Loucy (cell line): ENCODE measurements at regions not wholly inside any gene's neighbourhood (a gene's known extent, or its start where the extent isn't known, plus 50 kb on each side); places are given as distances from the start of the nearest gene placed in this dataset.

ENCODE experiments used
- H2AFZ ChIP-seq: fragments of 200-600 bp; sonication (generic); 2 replicates; pipeline ENCODE4 v1.6.0; 2016; ENCODE audit warnings: antibody characterized with exemption, mild to moderate bottlenecking, low read length, moderate library complexity
- H3F3A ChIP-seq: fragments of 200-600 bp; 2 replicates; pipeline ENCODE4 v1.6.0; 2016; ENCODE audit warnings: antibody characterized with exemption, low read depth, mild to moderate bottlenecking
- H3K27me3 ChIP-seq: fragments of 200-600 bp; sonication (generic); 2 replicates; pipeline ENCODE4 v1.6.1; 2014; ENCODE audit warnings: low read length, mild to moderate bottlenecking; ENCODE audit not compliant: insufficient read depth, poor library complexity, severe bottlenecking
- H3K36me3 ChIP-seq: fragments of 200-600 bp; sonication (generic); 2 replicates; pipeline ENCODE4 v1.6.1; 2016; ENCODE audit warnings: low read length; ENCODE audit not compliant: insufficient read depth
- H3K4me1 ChIP-seq: fragments of 200-600 bp; sonication (generic); 2 replicates; pipeline ENCODE4 v1.5.1; 2014; ENCODE audit warnings: low read length, mild to moderate bottlenecking; ENCODE audit not compliant: insufficient read depth, poor library complexity, severe bottlenecking
- H3K4me2 ChIP-seq: fragments of 200-600 bp; sonication (generic); 2 replicates; pipeline ENCODE4 v1.6.0; 2014; ENCODE audit warnings: antibody characterized with exemption, low read length, low read depth, mild to moderate bottlenecking; ENCODE audit not compliant: poor library complexity, severe bottlenecking
- H3K4me3 ChIP-seq: fragments of 200-600 bp; sonication (generic); 2 replicates; pipeline ENCODE4 v1.5.1; 2014; ENCODE audit warnings: low read length, mild to moderate bottlenecking, mixed read lengths; ENCODE audit not compliant: poor library complexity, severe bottlenecking
- H3K79me2 ChIP-seq: fragments of 200-600 bp; sonication (generic); 2 replicates; pipeline ENCODE4 v1.6.1; 2014; ENCODE audit warnings: low read length; ENCODE audit not compliant: insufficient read depth
- H3K9ac ChIP-seq: fragments of 200-600 bp; sonication (generic); 2 replicates; pipeline ENCODE4 v1.6.0; 2014; ENCODE audit warnings: mild to moderate bottlenecking, low read depth, low read length, moderate library complexity; ENCODE audit not compliant: poor library complexity, severe bottlenecking
- H3K9me2 ChIP-seq: fragments of 200-600 bp; sonication (generic); replicated peaks from 2 replicates; pipeline ENCODE4 v1.6.1; 2016; ENCODE audit warnings: low read depth, low read length, mixed read lengths
- H3K9me3 ChIP-seq: fragments of 200-600 bp; sonication (generic); 2 replicates; pipeline ENCODE4 v1.6.1; 2014; ENCODE audit warnings: mild to moderate bottlenecking, antibody characterized with exemption, low read length, low read depth; ENCODE audit not compliant: insufficient read depth
- H4K20me1 ChIP-seq: fragments of 200-600 bp; sonication (generic); 2 replicates; pipeline ENCODE4 v1.6.0; 2014; ENCODE audit warnings: antibody characterized with exemption, low read length, mild to moderate bottlenecking; ENCODE audit not compliant: insufficient read depth, poor library complexity, severe bottlenecking
- EZH2phosphoT487 ChIP-seq: fragments of 200-600 bp; IDR thresholded peaks from 2 replicates; pipeline ENCODE4 v1.6.1; 2018; ENCODE audit warnings: antibody characterized with exemption, mild to moderate bottlenecking, moderate library complexity, borderline replicate concordance
- TF ChIP-seq, protein P1 (sequence below): fragments of 200-600 bp; sonication (generic); conservative IDR thresholded peaks from 2 replicates; pipeline ENCODE4 v1.5.1; 2014; ENCODE audit warnings: mild to moderate bottlenecking, antibody characterized with exemption, low read length

DNA sequence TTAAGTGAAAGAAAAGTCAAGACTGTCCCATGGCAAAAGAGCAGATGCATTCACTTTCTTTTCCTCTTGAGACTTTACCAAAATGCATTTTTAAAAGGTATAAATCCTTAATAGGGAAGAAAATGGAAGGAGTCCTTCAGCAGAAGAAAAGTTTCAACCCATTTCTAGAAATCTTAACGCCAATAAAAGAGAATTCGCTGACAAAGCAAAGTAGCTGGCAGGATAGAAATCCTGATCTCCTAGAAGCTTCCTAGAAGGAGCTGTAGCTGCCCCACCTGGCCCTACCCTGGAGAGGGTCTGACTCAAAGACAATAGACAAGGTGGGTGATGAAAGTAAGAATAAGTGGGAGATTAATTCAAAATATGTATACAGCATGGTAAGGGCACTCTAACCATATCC lies 144.9 kb upstream of the PKDCC start:
- TF ChIP-seq, protein P1, sequence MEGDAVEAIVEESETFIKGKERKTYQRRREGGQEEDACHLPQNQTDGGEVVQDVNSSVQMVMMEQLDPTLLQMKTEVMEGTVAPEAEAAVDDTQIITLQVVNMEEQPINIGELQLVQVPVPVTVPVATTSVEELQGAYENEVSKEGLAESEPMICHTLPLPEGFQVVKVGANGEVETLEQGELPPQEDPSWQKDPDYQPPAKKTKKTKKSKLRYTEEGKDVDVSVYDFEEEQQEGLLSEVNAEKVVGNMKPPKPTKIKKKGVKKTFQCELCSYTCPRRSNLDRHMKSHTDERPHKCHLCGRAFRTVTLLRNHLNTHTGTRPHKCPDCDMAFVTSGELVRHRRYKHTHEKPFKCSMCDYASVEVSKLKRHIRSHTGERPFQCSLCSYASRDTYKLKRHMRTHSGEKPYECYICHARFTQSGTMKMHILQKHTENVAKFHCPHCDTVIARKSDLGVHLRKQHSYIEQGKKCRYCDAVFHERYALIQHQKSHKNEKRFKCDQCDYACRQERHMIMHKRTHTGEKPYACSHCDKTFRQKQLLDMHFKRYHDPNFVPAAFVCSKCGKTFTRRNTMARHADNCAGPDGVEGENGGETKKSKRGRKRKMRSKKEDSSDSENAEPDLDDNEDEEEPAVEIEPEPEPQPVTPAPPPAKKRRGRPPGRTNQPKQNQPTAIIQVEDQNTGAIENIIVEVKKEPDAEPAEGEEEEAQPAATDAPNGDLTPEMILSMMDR = no peak
- TF ChIP-seq EZH2phosphoT487 = no peak
- Histone ChIP-seq H4K20me1 (no peaks in the 10 kb centered on the region), H3K9ac (no peak overlapping the region), H3K4me3 (no peak overlapping the region), H3K9me2 (no peaks in the 10 kb centered on the region), H2AFZ (no peak overlapping the region), H3K9me3 (no peaks in the 10 kb centered on the region), H3F3A (no peaks in the 10 kb centered on the region), H3K4me1 (no peaks in the 10 kb centered on the region), H3K36me3 (no peaks in the 10 kb centered on the region), H3K79me2 (no peaks in the 10 kb centered on the region), H3K27me3 (no peaks in the 10 kb centered on the region), H3K4me2 (no peak overlapping the region)

DNA sequence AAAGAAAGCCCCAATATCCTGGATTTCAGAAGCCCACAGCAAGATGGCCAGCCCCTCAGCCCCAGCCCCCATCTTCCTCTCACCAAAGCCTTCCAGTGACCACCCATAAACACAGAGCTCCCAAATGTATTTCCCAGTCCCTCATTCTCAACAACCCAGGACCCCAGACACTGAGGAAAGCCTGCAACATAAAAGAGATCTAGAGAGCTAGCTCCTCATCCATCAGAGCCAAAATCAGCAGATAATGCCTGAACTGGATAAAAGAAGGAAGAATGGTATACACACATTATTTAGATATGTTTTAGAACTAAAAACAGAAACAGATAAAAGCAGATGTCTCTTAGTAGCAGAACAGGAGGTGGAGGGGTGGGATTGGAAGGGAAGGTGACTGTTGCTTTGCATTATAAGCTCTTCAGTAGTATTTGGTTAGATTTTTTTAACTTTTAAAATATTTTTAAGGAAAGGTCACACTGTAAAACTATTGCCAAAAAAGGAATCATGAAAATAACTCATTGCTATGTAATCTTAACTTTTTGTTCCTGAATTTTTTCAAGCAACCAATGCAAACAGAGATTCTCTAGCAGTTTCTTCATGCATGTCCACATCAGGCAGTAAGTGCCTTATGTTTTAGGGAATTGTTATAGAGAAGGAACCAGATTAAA lies 144.2 kb upstream of the PKDCC start:
- Histone ChIP-seq H3K36me3 (no peaks in the 10 kb centered on the region), H3K4me1 (no peaks in the 10 kb centered on the region), H3K79me2 (no peaks in the 10 kb centered on the region), H4K20me1 (no peaks in the 10 kb centered on the region), H3K9me3 (no peaks in the 10 kb centered on the region), H3K9ac (no peak overlapping the region), H3K4me3 (no peak overlapping the region), H2AFZ (no peak overlapping the region), H3K27me3 (no peaks in the 10 kb centered on the region), H3K4me2 (no peak overlapping the region), H3F3A (no peaks in the 10 kb centered on the region), H3K9me2 (no peaks in the 10 kb centered on the region)
- TF ChIP-seq, protein P1 = no peak
- no peak for TF ChIP-seq EZH2phosphoT487

DNA sequence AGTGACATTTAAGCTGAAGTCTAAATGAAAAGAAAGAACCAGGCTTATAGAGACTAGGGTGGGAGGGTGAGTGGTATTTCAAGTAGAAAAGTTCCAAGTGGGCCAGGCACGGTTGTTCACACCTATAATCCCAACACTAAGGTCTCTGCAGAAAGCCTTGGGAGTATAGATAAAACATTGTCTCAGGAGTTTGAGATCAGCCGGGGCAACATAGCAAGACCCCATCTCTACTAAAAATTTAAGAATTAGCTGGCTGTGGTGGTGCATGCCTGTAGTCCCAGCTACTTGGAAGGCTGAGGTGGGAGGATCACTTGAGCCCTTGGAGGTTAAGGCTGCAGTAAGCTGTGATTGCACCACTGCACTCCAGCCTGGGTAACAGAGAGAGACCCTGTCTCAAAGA lies 143.4 kb upstream of the PKDCC start:
- Histone ChIP-seq H3K4me2 (no peak overlapping the region), H3K9ac (no peak overlapping the region), H3K79me2 (no peaks in the 10 kb centered on the region), H3K36me3 (no peaks in the 10 kb centered on the region), H3K9me3 (no peaks in the 10 kb centered on the region), H3K4me3 (no peak overlapping the region), H3K27me3 (no peaks in the 10 kb centered on the region), H3K9me2 (no peaks in the 10 kb centered on the region), H3F3A (no peaks in the 10 kb centered on the region), H2AFZ (no peak overlapping the region), H4K20me1 (no peaks in the 10 kb centered on the region), H3K4me1 (no peaks in the 10 kb centered on the region)
- no peak for TF ChIP-seq EZH2phosphoT487
- TF ChIP-seq, protein P1 = no peak
